SK-N-SH (cell line): ENCODE measurements at regions not wholly inside any gene's neighbourhood (a gene's known extent, or its start where the extent isn't known, plus 50 kb on each side); places are given as distances from the start of the nearest gene placed in this dataset.

ENCODE experiments used
- CTCF ChIA-PET: fragments of 300-600, 350-600 bp; formaldehyde crosslinking; extraction: SDS; loops from one replicate; lab custom pipeline; 2021; lab: Yijun Ruan, JAX
- POLR2A ChIA-PET: fragments of 350-600 bp; sonication (Branson Sonifier 250); formaldehyde crosslinking; extraction: SDS; loops from one replicate; lab custom pipeline; 2020; ENCODE audit warnings: antibody characterized with exemption, inconsistent platforms; lab: Yijun Ruan, JAX
- DNase-seq: peaks from one replicate; pipeline ENCODE4 v3.0.0; 2012
- H2AFZ ChIP-seq: fragments of 200-600 bp; sonication (generic); 2 replicates; pipeline ENCODE4 v1.8.1; 2016; ENCODE audit warnings: antibody characterized with exemption, mild to moderate bottlenecking, low read depth
- H3F3A ChIP-seq: fragments of 200-600 bp; sonication (generic); replicated peaks from 2 replicates; pipeline ENCODE3; 2016; ENCODE audit warnings: antibody characterized with exemption, mild to moderate bottlenecking; ENCODE audit not compliant: insufficient read depth
- H3K27ac ChIP-seq, 2 experiments: fragments of 200-500 bp in 1 of 2; fragments of 200-600 bp in 1 of 2; sonication (Bioruptor generic) in 1 of 2; sonication (generic), shearing (Covaris generic) in 1 of 2; 2 replicates each; pipeline versions ENCODE4 v1.5.1 to v1.6.1; 2014 to 2016; ENCODE audit warnings: low read depth in 2 of 2, inconsistent platforms in 1 of 2, low read length in 1 of 2, mild to moderate bottlenecking in 1 of 2, mixed read lengths in 1 of 2
- H3K27me3 ChIP-seq: fragments of 200-600 bp; sonication (generic), shearing (Covaris generic); 2 replicates; pipeline ENCODE4 v1.6.1; 2016; ENCODE audit warnings: mixed run types; ENCODE audit not compliant: insufficient read depth
- H3K36me3 ChIP-seq, 2 experiments: fragments of 200-500 bp in 1 of 2; fragments of 200-600 bp in 1 of 2; sonication (Bioruptor generic) in 1 of 2; sonication (generic) in 1 of 2; replicated peaks in 1 of 2; 2 replicates each; pipeline versions ENCODE3 to v1.5.1; 2014 to 2016; ENCODE audit warnings: low read length in 1 of 2, mild to moderate bottlenecking in 1 of 2; ENCODE audit not compliant: insufficient read depth in 2 of 2, control insufficient read depth in 1 of 2
- H3K4me1 ChIP-seq, 2 experiments: fragments of 200-500 bp in 1 of 2; fragments of 200-600 bp in 1 of 2; sonication (Bioruptor generic) in 1 of 2; sonication (generic), shearing (Covaris generic) in 1 of 2; 2 replicates each; pipeline versions ENCODE4 v1.5.1 to v1.6.1; 2014 to 2016; ENCODE audit warnings: low read depth in 1 of 2, low read length in 1 of 2, mixed run types in 1 of 2; ENCODE audit not compliant: insufficient read depth in 2 of 2, control insufficient read depth in 1 of 2
- H3K4me2 ChIP-seq: fragments of 200-600 bp; sonication (generic), shearing (Covaris generic); 2 replicates; pipeline ENCODE4 v1.6.1; 2017; ENCODE audit warnings: mixed run types
- H3K4me3 ChIP-seq, 2 experiments: fragments of 200-500 bp in 1 of 2; fragments of 200-600 bp in 1 of 2; sonication (Bioruptor generic) in 1 of 2; sonication (generic), shearing (Covaris generic) in 1 of 2; 2 replicates each; pipeline versions ENCODE4 v1.5.1 to v1.8.1; 2014 to 2016; ENCODE audit warnings: low read depth in 2 of 2, inconsistent platforms in 1 of 2, low read length in 1 of 2, mild to moderate bottlenecking in 1 of 2, mixed read lengths in 1 of 2, moderate library complexity in 1 of 2
- H3K79me2 ChIP-seq: fragments of 200-600 bp; sonication (generic); 2 replicates; pipeline ENCODE4 v1.8.1; 2017; ENCODE audit warnings: mild to moderate bottlenecking; ENCODE audit not compliant: insufficient read depth
- H3K9ac ChIP-seq: fragments of 200-600 bp; sonication (generic); 2 replicates; pipeline ENCODE4 v1.6.1; 2017; ENCODE audit warnings: mixed run types
- H3K9me2 ChIP-seq: fragments of 200-600 bp; sonication (generic); 2 replicates; pipeline ENCODE4 v1.6.1; 2017; ENCODE audit warnings: mixed run types
- H3K9me3 ChIP-seq: fragments of 200-600 bp; sonication (generic); 2 replicates; pipeline ENCODE4 v1.6.1; 2017; ENCODE audit warnings: mixed run types, mild to moderate bottlenecking, moderate library complexity
- H4K20me1 ChIP-seq: fragments of 200-600 bp; sonication (generic); 2 replicates; pipeline ENCODE4 v1.6.1; 2017; ENCODE audit warnings: mild to moderate bottlenecking, mixed run types; ENCODE audit not compliant: insufficient read depth
- CHD2 ChIP-seq: fragments of 150-350 bp; IDR thresholded peaks from 2 replicates; pipeline ENCODE4 v1.6.1; 2018; ENCODE audit warnings: low read length; ENCODE audit not compliant: partially characterized antibody
- CTCF ChIP-seq: fragments of 200-600 bp; sonication (generic); IDR thresholded peaks from 2 replicates; pipeline ENCODE4 v1.6.1; 2017; ENCODE audit warnings: antibody characterized with exemption, mild to moderate bottlenecking, moderate library complexity
- ELF1 ChIP-seq: IDR thresholded peaks from 2 replicates; pipeline ENCODE4 v1.4.0; 2012
- EP300 ChIP-seq, 2 experiments: IDR thresholded peaks; 2 replicates each; pipeline versions ENCODE4 v1.4.0 to v1.6.1; 2012; ENCODE audit warnings: borderline replicate concordance in 1 of 2, low read depth in 1 of 2, low read length in 1 of 2
- FOSL2 ChIP-seq: IDR thresholded peaks from 2 replicates; pipeline ENCODE4 v1.4.0; 2012; ENCODE audit warnings: low read depth, mild to moderate bottlenecking, moderate library complexity, borderline replicate concordance
- FOXJ3 ChIP-seq: sonication (generic); formaldehyde crosslinking; IDR thresholded peaks from 2 replicates; pipeline ENCODE4 v1.5.1; 2020; ENCODE audit warnings: mild to moderate bottlenecking, missing genetic modification reagents
- GABPA ChIP-seq: IDR thresholded peaks from 2 replicates; pipeline ENCODE4 v1.4.0; 2012; ENCODE audit warnings: low read depth, mild to moderate bottlenecking
- MEF2A ChIP-seq: IDR thresholded peaks from 2 replicates; pipeline ENCODE4 v1.4.0; 2012; ENCODE audit warnings: low read depth, borderline replicate concordance
- MXI1 ChIP-seq: IDR thresholded peaks from 2 replicates; pipeline ENCODE4 v1.6.1; 2012; ENCODE audit warnings: mild to moderate bottlenecking, low read depth, low read length, improper control_type of control experiment
- PBX3 ChIP-seq: IDR thresholded peaks from 2 replicates; pipeline ENCODE4; 2012
- POLR2AphosphoS5 ChIP-seq: IDR thresholded peaks from 2 replicates; pipeline ENCODE4 v1.6.1; 2012; ENCODE audit warnings: low read depth, low read length
- RCOR1 ChIP-seq: fragments of 150-350 bp; IDR thresholded peaks from 2 replicates; pipeline ENCODE4 v1.6.1; 2017; ENCODE audit warnings: antibody characterized with exemption, low read length
- RFX5 ChIP-seq: IDR thresholded peaks from 2 replicates; pipeline ENCODE4 v1.6.1; 2012; ENCODE audit warnings: mild to moderate bottlenecking, improper control_type of control experiment, low read length
- RXRA ChIP-seq: IDR thresholded peaks from 2 replicates; pipeline ENCODE4 v1.4.0; 2012; ENCODE audit warnings: low read depth, mild to moderate bottlenecking, borderline replicate concordance
- SMC3 ChIP-seq: IDR thresholded peaks from 2 replicates; pipeline ENCODE4 v1.6.1; 2012; ENCODE audit warnings: low read depth, low read length, improper control_type of control experiment
- TCF12 ChIP-seq: IDR thresholded peaks from 2 replicates; pipeline ENCODE4 v1.4.0; 2012
- USF2 ChIP-seq: fragments of 150-350 bp; IDR thresholded peaks from 2 replicates; pipeline ENCODE4 v1.6.1; 2017; ENCODE audit warnings: antibody characterized with exemption, low read length, low read depth, borderline replicate concordance
- YY1 ChIP-seq: IDR thresholded peaks from 2 replicates; pipeline ENCODE4 v1.4.0; 2012; ENCODE audit warnings: low read depth, mild to moderate bottlenecking
- WGBS: methylation state at CpG from one replicate; pipeline ENCODE4 v1.1.6; 2017; ENCODE audit warnings: low lambda C conversion rate; 5-methylcytosine and 5-hydroxymethylcytosine counted together
- TF ChIP-seq, protein P1 (sequence below): IDR thresholded peaks from 2 replicates; pipeline ENCODE4 v1.6.1; 2012; ENCODE audit warnings: mild to moderate bottlenecking, low read depth, low read length, moderate library complexity
- TF ChIP-seq, protein P2 (sequence below): IDR thresholded peaks from 2 replicates; pipeline ENCODE4 v1.4.0; 2012; ENCODE audit warnings: low read depth, borderline replicate concordance
- TF ChIP-seq, protein P3 (sequence below): IDR thresholded peaks from 2 replicates; pipeline ENCODE4 v1.4.0; 2012; ENCODE audit warnings: low read depth

DNA sequence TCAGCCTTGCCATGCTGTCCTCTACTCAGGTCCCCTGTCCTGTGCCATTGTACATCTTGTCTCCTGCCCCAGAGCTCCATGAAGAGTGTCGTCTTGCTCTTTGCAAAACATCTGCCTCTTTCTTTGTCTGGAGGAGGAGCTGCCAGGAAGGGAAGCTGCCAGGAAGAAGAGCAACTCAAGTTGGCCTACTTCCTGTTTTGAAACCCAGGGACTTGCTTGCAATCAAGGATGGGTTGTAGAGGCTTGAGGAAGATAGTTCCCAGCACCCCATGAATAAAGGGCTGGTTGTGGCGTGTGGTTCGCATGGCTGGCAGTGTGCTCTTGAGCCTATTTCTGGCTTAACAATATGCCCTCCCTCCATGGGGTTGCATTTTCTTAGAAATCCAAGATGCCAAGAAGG is 53.0 kb upstream of the CPEB4 start:
- TF ChIP-seq RXRA = no peak
- TF ChIP-seq GABPA = no peak
- no peak for TF ChIP-seq MEF2A
- TF ChIP-seq USF2 = no peak
- no peak for TF ChIP-seq RCOR1
- TF ChIP-seq, all 33 proteins: peak for 0
- Histone ChIP-seq H3K4me3 (no peak overlapping the region), H3K36me3 (no peaks in the 10 kb centered on the region), H3K9me2 (no peaks in the 10 kb centered on the region), H3F3A (no peaks in the 10 kb centered on the region), H3K4me1 (no peaks in the 10 kb centered on the region), H3K4me2 (no peak overlapping the region), H3K27ac (no peak overlapping the region), H3K79me2 (no peaks in the 10 kb centered on the region), H3K9ac (no peak overlapping the region), H4K20me1 (no peaks in the 10 kb centered on the region), H3K9me3 (no peaks in the 10 kb centered on the region), H3K27me3 (no peaks in the 10 kb centered on the region; the same call in 1 of the 2 replicates), H2AFZ (no peak overlapping the region)
- 77% methylated on average over 3 of the region's 3 CpGs for WGBS
- no peak for DNase-seq
- CTCF ChIA-PET = interaction anchor here (1.4 to 1.6 kb wide), 2 partner anchors 67 to 482 kb away, joined by 3 to 4 read pairs; no protein-coding TSS in a partner anchor
- POLR2A ChIA-PET = no interaction called here

GRCh38 chr5:173835661-173836060 is 52.5 kb upstream of the CPEB4 start:
- no peaks in the 10 kb centered on the region; the same call in 1 of the 2 replicates for H3K27me3 ChIP-seq
- H3K79me2 ChIP-seq = no peaks in the 10 kb centered on the region
- H4K20me1 ChIP-seq = no peaks in the 10 kb centered on the region
- no peaks in the 10 kb centered on the region for H3F3A ChIP-seq
- no peaks in the 10 kb centered on the region for H3K36me3 ChIP-seq
- 47% methylated on average over 5 of the region's 6 CpGs for WGBS
- H3K4me1 ChIP-seq = no peaks in the 10 kb centered on the region
- no peak overlapping the region for H3K4me3 ChIP-seq
- H3K9ac ChIP-seq = no peak overlapping the region
- no peaks in the 10 kb centered on the region for H3K9me3 ChIP-seq
- H3K27ac ChIP-seq = no peak overlapping the region
- POLR2A ChIA-PET = no interaction called here
- H3K4me2 ChIP-seq = no peak overlapping the region
- no peaks in the 10 kb centered on the region for H3K9me2 ChIP-seq
- DNase-seq = no peak
- TF ChIP-seq MXI1 (no peak), FOXJ3 (no peak), ELF1 (no peak), TCF12 (no peak), SMC3 (no peak), EP300 (IDR thresholded peaks at IDR 0.05; ENCODE audit: borderline replicate concordance in 1 of 2, low read depth in 1 of 2, low read length in 1 of 2) (no peak), POLR2AphosphoS5 (no peak), CHD2 (no peak), YY1 (no peak), RFX5 (no peak), RXRA (no peak), CTCF (no peak), FOSL2 (no peak), PBX3 (no peak)
- TF ChIP-seq, protein P1, sequence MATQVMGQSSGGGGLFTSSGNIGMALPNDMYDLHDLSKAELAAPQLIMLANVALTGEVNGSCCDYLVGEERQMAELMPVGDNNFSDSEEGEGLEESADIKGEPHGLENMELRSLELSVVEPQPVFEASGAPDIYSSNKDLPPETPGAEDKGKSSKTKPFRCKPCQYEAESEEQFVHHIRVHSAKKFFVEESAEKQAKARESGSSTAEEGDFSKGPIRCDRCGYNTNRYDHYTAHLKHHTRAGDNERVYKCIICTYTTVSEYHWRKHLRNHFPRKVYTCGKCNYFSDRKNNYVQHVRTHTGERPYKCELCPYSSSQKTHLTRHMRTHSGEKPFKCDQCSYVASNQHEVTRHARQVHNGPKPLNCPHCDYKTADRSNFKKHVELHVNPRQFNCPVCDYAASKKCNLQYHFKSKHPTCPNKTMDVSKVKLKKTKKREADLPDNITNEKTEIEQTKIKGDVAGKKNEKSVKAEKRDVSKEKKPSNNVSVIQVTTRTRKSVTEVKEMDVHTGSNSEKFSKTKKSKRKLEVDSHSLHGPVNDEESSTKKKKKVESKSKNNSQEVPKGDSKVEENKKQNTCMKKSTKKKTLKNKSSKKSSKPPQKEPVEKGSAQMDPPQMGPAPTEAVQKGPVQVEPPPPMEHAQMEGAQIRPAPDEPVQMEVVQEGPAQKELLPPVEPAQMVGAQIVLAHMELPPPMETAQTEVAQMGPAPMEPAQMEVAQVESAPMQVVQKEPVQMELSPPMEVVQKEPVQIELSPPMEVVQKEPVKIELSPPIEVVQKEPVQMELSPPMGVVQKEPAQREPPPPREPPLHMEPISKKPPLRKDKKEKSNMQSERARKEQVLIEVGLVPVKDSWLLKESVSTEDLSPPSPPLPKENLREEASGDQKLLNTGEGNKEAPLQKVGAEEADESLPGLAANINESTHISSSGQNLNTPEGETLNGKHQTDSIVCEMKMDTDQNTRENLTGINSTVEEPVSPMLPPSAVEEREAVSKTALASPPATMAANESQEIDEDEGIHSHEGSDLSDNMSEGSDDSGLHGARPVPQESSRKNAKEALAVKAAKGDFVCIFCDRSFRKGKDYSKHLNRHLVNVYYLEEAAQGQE = no peak
- TF ChIP-seq, protein P2, sequence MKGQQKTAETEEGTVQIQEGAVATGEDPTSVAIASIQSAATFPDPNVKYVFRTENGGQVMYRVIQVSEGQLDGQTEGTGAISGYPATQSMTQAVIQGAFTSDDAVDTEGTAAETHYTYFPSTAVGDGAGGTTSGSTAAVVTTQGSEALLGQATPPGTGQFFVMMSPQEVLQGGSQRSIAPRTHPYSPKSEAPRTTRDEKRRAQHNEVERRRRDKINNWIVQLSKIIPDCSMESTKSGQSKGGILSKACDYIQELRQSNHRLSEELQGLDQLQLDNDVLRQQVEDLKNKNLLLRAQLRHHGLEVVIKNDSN = no peak
- TF ChIP-seq, protein P3, sequence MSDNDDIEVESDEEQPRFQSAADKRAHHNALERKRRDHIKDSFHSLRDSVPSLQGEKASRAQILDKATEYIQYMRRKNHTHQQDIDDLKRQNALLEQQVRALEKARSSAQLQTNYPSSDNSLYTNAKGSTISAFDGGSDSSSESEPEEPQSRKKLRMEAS = no peak
- TF ChIP-seq, all 33 proteins: peak for 0
- H2AFZ ChIP-seq = no peak overlapping the region
- CTCF ChIA-PET = interaction anchor here (1.6 kb wide), 1 partner anchor 482 kb away, joined by 4 read pairs; no protein-coding TSS in a partner anchor
